ENCODE measurements at regions not wholly inside any gene's neighbourhood (a gene's known extent, or its start where the extent isn't known, plus 50 kb on each side); places are given as distances from the start of the nearest gene placed in this dataset.

GRCh38 chr10:113326160-113327111, 226.4 kb upstream of the HABP2 start:
- DNase-seq (ENCODE audit: low spot score), result no peak

- DNase-seq (ENCODE audit: low spot score), result no peak
These were observed 223.7 kb upstream of the HABP2 start for GRCh38 chr10:113329121-113329596.

DNA sequence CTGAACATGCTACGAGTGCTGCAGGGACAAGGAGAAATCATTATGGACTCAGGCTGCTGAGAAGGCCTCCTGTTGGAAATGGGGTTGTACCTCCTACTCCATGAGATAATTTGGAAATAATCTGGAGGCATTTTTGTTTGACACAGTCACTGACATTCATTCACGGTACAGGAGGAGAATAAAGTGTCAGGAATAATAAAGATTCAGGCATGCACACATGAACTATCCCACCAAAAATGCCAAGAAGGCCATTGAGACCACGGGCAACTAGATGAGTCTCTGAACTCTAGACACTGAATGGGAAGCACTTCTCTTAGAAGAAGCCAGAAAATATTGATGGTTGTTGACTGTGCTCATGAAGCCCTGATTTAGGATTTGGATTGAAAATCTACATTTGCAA, 220.9 kb upstream of the HABP2 start:
- DNase-seq (ENCODE audit: low spot score), result no peak

DNA sequence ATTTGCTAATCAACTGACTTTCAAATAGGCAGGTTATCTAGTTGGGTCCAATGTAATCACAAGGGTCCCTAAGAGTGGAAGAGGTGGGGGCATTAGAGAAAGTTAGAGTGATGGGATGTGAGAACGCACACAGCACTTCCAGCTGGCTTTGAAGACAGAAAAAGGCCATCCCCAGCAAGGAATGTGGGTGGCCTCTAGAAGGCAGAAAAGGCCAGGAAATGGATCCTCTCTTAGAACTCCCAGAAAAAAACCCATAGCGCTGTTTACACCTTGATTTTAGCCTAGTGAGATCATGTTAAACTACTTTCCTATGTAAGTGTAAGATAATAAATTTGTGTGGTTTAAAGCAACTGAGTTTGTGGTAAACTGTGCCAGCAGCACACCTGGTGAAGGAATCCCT, 219.5 kb upstream of the HABP2 start:
- no peak for DNase-seq (ENCODE audit: low spot score)

GRCh38 chr10:113335592-113335991, 217.3 kb upstream of the HABP2 start:
- no peak for DNase-seq (ENCODE audit: low spot score)

- DNase-seq (ENCODE audit: low spot score), result no peak
These were observed 216.2 kb upstream of the HABP2 start for GRCh38 chr10:113336549-113337130.

- DNase-seq (ENCODE audit: low spot score), result no peak
These were observed 215.7 kb upstream of the HABP2 start for GRCh38 chr10:113337142-113337541.

DNA sequence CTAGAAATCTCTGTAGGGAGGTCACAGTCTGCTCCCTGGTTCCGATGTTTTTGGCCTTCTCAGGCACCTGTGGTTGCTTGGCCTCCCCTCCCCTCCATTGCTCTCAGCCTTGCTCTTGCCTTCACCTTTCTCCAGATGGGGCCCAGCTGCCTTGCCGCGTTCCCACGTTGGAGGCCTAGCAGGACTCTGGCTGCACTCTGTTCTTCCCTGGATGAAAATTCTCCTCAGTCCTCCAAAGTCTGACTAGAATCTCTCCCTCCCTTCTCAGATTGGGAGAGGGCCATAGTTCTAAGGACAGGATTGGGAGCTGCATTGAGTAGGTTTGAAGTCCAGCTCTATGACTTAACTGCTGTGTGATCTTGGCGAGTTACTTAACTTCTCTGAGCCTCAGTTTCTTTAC, 213.7 kb upstream of the HABP2 start:
- no peak for DNase-seq (ENCODE audit: low spot score)

- no peak for DNase-seq (ENCODE audit: low spot score)
These were observed 212.6 kb upstream of the HABP2 start for GRCh38 chr10:113340282-113340681.

GRCh38 chr10:113341138-113341537, 211.7 kb upstream of the HABP2 start:
- DNase-seq (ENCODE audit: low spot score), result no peak

- DNase-seq (ENCODE audit: low spot score), result no peak
These were observed 206.8 kb upstream of the HABP2 start for GRCh38 chr10:113345826-113346624.

DNA sequence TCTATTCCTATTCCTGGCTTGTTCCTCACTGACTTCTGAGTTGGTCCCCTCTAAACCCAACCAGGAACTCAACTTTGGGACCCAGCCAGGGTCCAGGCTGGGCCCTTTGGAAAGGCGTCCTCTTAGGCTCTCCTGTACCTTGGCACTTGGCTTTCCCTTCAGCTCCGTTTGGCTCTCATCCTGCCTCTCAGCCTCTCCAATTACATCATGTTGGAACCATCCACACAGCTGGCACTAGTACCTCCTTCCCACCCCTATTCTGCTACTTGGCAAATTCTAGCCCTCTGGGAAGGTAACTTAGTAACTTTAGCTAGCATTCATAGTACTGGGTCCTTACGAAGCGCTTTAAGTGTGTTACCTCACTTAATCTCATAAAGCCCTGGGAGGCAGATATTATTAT, 205.3 kb upstream of the HABP2 start:
- DNase-seq (ENCODE audit: low spot score), result no peak

DNA sequence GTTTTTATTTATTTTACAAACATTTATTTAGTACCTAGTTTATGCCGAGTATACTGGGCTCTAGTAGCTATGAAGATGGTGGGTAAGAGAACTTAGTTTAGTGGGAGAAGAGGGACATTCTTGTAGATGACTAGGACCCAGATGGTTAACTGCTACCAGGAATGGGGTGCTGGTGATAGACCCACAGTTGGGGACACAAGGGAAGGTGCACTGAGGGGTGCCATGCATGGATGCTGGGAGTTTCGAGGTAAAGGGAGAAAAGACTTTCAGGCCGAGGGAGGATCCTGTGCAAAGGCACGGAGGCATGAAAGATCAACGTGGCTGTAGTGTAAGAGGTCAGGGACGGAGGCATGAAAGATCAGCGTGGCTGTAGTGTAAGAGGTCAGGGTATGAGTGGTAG, 204.2 kb upstream of the HABP2 start:
- DNase-seq (ENCODE audit: low spot score), result no peak

- no peak for DNase-seq (ENCODE audit: low spot score)
These were observed 202.4 kb upstream of the HABP2 start for GRCh38 chr10:113350311-113351040.

DNA sequence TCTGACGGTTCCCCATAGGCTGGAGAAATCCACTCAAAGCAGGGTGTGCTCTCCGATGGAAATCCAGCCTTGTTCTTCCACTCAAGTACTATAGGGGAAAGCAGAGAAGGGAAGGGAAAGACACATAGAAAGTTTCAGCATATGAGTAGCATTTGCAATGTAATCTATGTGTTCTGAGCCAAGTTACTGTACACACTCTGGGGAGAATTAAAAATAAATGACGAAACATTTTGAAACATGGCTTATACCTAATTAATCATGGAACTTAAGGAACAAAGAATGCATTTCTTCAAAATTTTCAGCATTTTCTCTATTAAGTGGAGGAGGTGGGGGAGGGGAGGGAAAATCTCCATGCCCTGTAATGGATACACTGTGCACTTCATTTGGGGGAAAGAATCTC, 198.1 kb upstream of the HABP2 start:
- no peak for DNase-seq (ENCODE audit: low spot score)

- DNase-seq (ENCODE audit: low spot score), result no peak
These were observed 195.8 kb upstream of the HABP2 start for GRCh38 chr10:113356794-113357680.

GRCh38 chr10:113357681-113358300, 195.1 kb upstream of the HABP2 start:
- DNase-seq (ENCODE audit: low spot score), result no peak

- DNase-seq (ENCODE audit: low spot score), result no peak
These were observed 193.2 kb upstream of the HABP2 start for GRCh38 chr10:113359655-113360054.

- DNase-seq (ENCODE audit: low spot score), result no peak
These were observed 192.0 kb upstream of the HABP2 start for GRCh38 chr10:113360870-113361269.

DNA sequence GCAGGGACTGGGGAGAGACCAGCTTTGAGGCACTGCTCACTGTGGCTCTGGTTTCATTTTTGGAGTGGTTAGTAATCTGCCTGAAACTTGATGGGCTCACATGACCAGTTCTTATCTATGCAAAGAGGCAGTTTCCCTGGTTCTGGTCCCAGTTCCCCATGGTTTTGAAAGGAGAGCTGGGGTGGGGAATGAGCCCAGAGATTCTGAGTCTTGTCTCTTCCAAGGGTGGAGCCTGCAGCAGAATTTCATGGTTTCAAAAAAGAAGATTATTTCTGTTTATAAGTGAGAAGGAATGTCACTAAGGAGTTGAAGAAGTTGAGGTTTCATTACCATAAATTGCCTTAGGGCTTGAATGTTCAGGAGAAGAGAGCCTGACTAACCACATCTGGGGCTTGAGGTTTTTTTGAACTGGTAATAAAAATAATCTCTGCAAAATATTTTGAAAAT, 190.2 kb upstream of the HABP2 start:
- DNase-seq (ENCODE audit: low spot score), result no peak

Data from germinal center (tissue), 1 donor.